ENCODE measurements at regions not wholly inside any gene's neighbourhood (a gene's known extent, or its start where the extent isn't known, plus 50 kb on each side); places are given as distances from the start of the nearest gene placed in this dataset.

DNA sequence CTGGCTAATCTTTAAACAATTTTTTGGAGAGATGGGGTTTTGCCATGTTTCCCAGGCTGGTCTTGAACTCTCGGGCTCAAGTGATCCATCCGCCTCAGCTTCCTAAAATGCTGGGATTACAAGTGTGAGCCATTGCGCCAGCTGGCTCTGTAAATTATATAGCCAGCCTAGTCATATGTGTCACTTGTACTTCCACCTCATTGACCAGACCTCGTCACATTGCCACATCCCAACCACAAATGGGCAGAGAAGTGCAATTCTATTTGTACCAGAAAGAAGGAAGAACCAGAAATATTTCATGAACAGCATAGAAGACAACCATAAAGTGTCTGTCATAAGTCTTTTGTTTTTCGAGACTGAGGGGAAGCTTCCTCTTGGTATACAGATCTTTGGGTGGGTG lies 71.2 kb upstream of the ADRA1D start:
- Histone ChIP-seq H3K4ac (ENCODE audit: low read depth, low read length) (no peak overlapping the region), H4K91ac (ENCODE audit: insufficient read length, low read depth, low read length) (no peak overlapping the region), H3K79me2 (ENCODE audit: insufficient read depth, low read length) (no peaks in the 10 kb centered on the region), H3T11ph (ENCODE audit: low read length) (no peak overlapping the region), H2BK20ac (ENCODE audit: low read depth, low read length, poor library complexity, severe bottlenecking) (no peak overlapping the region), H2BK15ac (ENCODE audit: low read depth, low read length) (no peak overlapping the region), H4K20me1 (ENCODE audit: control insufficient read depth, insufficient read depth, insufficient read length) (no peaks in the 10 kb centered on the region), H3K4me1 (ENCODE audit: insufficient read depth, low read length) (no peaks in the 10 kb centered on the region), H3K56ac (ENCODE audit: insufficient read length, low read depth, low read length) (no peak overlapping the region), H3K14ac (ENCODE audit: insufficient read depth, low read length) (no peak overlapping the region), H3K18ac (ENCODE audit: insufficient read length, low read depth, low read length) (no peak overlapping the region), H3K23ac (ENCODE audit: insufficient read length, low read depth, low read length) (no peak overlapping the region), H3K9ac (ENCODE audit: extremely low read depth, insufficient read length, low read length) (no peak overlapping the region), H3K27ac (ENCODE audit: insufficient read length, low read depth, low read length) (no peak overlapping the region), H3K9me3 (ENCODE audit: control insufficient read depth, low read depth, low read length) (no peaks in the 10 kb centered on the region), H4K8ac (replicated peaks; ENCODE audit: insufficient read length, low read depth, low read length) (no peak overlapping the region), H3K4me2 (ENCODE audit: insufficient read depth, insufficient read length, low read length) (no peak overlapping the region), H2AFZ (ENCODE audit: low read length) (no peak overlapping the region), H2BK12ac (ENCODE audit: insufficient read length, low read depth, low read length) (no peak overlapping the region), H3K23me2 (ENCODE audit: insufficient read length, low read depth, low read length, poor library complexity, severe bottlenecking) (no peaks in the 10 kb centered on the region), H3K79me1 (ENCODE audit: insufficient read depth, low read depth, low read length, poor library complexity, severe bottlenecking) (no peaks in the 10 kb centered on the region), H3K27me3 (ENCODE audit: insufficient read depth, low read length) (no peaks in the 10 kb centered on the region), H2AK5ac (ENCODE audit: insufficient read length, low read length) (no peak overlapping the region), H2BK120ac (ENCODE audit: low read depth, low read length, poor library complexity, severe bottlenecking) (no peak overlapping the region), H2BK5ac (ENCODE audit: insufficient read length, low read length) (no peak overlapping the region), H4K5ac (ENCODE audit: insufficient read length, low read depth, low read length) (no peak overlapping the region)
- Mint-ChIP-seq H3K27me3 (ENCODE audit: low read depth) (peaks cover 10% of the 10 kb centered on the region), H3K4me1 (no peaks in the 10 kb centered on the region), H3K27ac (no peak overlapping the region; a peak in 1 of 7 replicates), H3K4me3 (no peak overlapping the region), H3K36me3 (ENCODE audit: insufficient read depth in 1 of 3, low read depth in 3 of 3) (no peaks in the 10 kb centered on the region; a peak in 1 of 7 replicates), H3K9me3 (peaks cover 3 to 6% of the 10 kb centered on the region in 2 experiments; a peak in 3 of 5 replicates)
- no CpG with 5 or more reads among the region's 5 CpGs for WGBS (ENCODE audit: extremely low coverage, insufficient read length, low lambda C conversion rate)
- no peak for DNase-seq
- TF ChIP-seq, protein P1, sequence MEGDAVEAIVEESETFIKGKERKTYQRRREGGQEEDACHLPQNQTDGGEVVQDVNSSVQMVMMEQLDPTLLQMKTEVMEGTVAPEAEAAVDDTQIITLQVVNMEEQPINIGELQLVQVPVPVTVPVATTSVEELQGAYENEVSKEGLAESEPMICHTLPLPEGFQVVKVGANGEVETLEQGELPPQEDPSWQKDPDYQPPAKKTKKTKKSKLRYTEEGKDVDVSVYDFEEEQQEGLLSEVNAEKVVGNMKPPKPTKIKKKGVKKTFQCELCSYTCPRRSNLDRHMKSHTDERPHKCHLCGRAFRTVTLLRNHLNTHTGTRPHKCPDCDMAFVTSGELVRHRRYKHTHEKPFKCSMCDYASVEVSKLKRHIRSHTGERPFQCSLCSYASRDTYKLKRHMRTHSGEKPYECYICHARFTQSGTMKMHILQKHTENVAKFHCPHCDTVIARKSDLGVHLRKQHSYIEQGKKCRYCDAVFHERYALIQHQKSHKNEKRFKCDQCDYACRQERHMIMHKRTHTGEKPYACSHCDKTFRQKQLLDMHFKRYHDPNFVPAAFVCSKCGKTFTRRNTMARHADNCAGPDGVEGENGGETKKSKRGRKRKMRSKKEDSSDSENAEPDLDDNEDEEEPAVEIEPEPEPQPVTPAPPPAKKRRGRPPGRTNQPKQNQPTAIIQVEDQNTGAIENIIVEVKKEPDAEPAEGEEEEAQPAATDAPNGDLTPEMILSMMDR (conservative IDR thresholded peaks at IDR 0.05): no peak

Measured in H9 (cell line).